ENCODE measurements at regions not wholly inside any gene's neighbourhood (a gene's known extent, or its start where the extent isn't known, plus 50 kb on each side); places are given as distances from the start of the nearest gene placed in this dataset.

DNA sequence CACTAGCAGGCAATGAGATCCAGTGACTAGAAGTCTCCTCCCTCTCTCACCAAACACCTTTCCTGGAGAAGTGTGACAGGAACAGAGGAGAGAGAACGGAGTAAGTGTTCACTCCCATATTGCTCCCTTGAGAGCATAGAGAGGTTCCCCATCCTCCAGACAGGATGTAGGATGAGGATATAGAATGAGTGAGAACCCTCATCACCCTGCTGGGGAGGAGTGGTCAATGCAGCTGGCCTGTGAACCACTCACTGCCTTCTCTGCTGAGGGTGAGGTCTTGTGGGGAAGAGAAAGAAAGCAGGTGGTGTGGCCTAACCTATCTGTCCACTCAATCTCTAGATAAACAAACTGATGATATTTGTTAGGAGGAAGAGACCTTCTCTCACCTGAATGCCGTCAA is 386.6 kb downstream of the PCDH20 start:
- TF ChIP-seq, protein P1, sequence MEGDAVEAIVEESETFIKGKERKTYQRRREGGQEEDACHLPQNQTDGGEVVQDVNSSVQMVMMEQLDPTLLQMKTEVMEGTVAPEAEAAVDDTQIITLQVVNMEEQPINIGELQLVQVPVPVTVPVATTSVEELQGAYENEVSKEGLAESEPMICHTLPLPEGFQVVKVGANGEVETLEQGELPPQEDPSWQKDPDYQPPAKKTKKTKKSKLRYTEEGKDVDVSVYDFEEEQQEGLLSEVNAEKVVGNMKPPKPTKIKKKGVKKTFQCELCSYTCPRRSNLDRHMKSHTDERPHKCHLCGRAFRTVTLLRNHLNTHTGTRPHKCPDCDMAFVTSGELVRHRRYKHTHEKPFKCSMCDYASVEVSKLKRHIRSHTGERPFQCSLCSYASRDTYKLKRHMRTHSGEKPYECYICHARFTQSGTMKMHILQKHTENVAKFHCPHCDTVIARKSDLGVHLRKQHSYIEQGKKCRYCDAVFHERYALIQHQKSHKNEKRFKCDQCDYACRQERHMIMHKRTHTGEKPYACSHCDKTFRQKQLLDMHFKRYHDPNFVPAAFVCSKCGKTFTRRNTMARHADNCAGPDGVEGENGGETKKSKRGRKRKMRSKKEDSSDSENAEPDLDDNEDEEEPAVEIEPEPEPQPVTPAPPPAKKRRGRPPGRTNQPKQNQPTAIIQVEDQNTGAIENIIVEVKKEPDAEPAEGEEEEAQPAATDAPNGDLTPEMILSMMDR (IDR thresholded peaks at IDR 0.05), result no peak
- no peak for TF ChIP-seq POLR2A (IDR thresholded peaks at IDR 0.05)
